Activated CD8-positive, alpha-beta T cell treated with anti-CD3 and anti-CD28 coated beads for 36 hours (primary cell): ENCODE measurements at regions not wholly inside any gene's neighbourhood (a gene's known extent, or its start where the extent isn't known, plus 50 kb on each side); places are given as distances from the start of the nearest gene placed in this dataset.

Experiments
- ATAC-seq: fragments of 200-7000 bp; cut with Tn5 transposase; one replicate; pipeline ENCODE4 v1.10.0; 2021; ENCODE audit warnings: mild to moderate bottlenecking, moderate library complexity
- CTCF ChIA-PET: fragments of 350-600 bp; sonication (Branson Sonifier 250); formaldehyde crosslinking; loops from one replicate; lab custom pipeline; 2021; ENCODE audit warnings: antibody characterized with exemption; lab: Charles Lee
- POLR2A ChIA-PET: fragments of 350-600 bp; sonication (Branson Sonifier 250); formaldehyde crosslinking; loops from one replicate; lab custom pipeline; 2021; ENCODE audit warnings: antibody characterized with exemption; lab: Charles Lee
- DNase-seq: peaks from one replicate; pipeline ENCODE4 v3.0.0-alpha.2; 2020
- H3K27ac Mint-ChIP-seq: one replicate; pipeline ENCODE4 v1.8.0; 2021; ENCODE audit warnings: mild to moderate bottlenecking, mixed read lengths
- H3K27me3 Mint-ChIP-seq: one replicate; pipeline ENCODE4 v1.8.0; 2021; ENCODE audit warnings: mixed read lengths
- H3K36me3 Mint-ChIP-seq: one replicate; pipeline ENCODE4 v1.8.0; 2021; ENCODE audit warnings: low read depth, mixed read lengths
- H3K4me1 Mint-ChIP-seq: one replicate; pipeline ENCODE4 v1.8.0; 2021; ENCODE audit warnings: low read depth, mixed read lengths
- H3K4me3 Mint-ChIP-seq: one replicate; pipeline ENCODE4 v1.8.0; 2021; ENCODE audit warnings: mild to moderate bottlenecking, moderate library complexity, mixed read lengths
- H3K9me3 Mint-ChIP-seq: one replicate; pipeline ENCODE4 v1.8.0; 2021; ENCODE audit warnings: mixed read lengths
- intact Hi-C: fragments of 100-400 bp; cut with micrococcal nuclease; formaldehyde crosslinking; loops from one replicate; pipeline ENCODE4 v1.10.0; 2022
- TF ChIP-seq, protein P1 (sequence below): fragments of 200-600 bp; IDR thresholded peaks from one replicate; pipeline ENCODE4 v1.8.0; 2022; ENCODE audit warnings: antibody characterized with exemption, mild to moderate bottlenecking

DNA sequence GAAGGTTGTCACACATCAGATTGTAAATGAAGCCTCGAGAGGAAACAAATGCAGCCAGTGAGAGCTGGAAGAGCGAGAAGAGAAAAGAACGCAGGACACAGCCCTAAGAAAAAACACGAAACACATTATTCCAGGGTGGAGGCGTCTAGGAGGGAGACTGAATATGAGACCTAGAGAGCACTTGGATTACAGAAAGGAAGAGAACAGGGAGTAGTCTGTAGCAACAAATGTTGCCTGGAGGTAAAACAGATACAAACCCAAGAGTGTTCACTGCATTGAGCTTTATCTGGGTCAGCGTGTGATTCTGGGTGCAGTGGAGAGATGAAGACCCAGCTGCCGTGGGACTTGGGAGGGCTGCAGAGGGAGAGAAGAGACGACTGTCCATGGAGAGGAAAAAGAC lies 50.1 kb upstream of the SETD7 start:
- H3K9me3 Mint-ChIP-seq: peaks cover 7% of the 10 kb centered on the region
- peak overlapping the region; percentile 80 for H3K27ac Mint-ChIP-seq
- peaks cover 10% of the 10 kb centered on the region for H3K4me1 Mint-ChIP-seq
- ATAC-seq (no peak), DNase-seq (no peak)
- ChIA-PET POLR2A (interaction anchor here (0.8 to 3.3 kb wide), 3 partner anchors 9 to 49 kb away, joined by 3 to 7 read pairs (median 4); no protein-coding TSS in a partner anchor), CTCF (interaction anchor here (1.2 to 5.8 kb wide), 4 partner anchors 13 to 51 kb away, joined by 3 to 112 read pairs (median 6); no protein-coding TSS in a partner anchor)
- TF ChIP-seq, protein P1, sequence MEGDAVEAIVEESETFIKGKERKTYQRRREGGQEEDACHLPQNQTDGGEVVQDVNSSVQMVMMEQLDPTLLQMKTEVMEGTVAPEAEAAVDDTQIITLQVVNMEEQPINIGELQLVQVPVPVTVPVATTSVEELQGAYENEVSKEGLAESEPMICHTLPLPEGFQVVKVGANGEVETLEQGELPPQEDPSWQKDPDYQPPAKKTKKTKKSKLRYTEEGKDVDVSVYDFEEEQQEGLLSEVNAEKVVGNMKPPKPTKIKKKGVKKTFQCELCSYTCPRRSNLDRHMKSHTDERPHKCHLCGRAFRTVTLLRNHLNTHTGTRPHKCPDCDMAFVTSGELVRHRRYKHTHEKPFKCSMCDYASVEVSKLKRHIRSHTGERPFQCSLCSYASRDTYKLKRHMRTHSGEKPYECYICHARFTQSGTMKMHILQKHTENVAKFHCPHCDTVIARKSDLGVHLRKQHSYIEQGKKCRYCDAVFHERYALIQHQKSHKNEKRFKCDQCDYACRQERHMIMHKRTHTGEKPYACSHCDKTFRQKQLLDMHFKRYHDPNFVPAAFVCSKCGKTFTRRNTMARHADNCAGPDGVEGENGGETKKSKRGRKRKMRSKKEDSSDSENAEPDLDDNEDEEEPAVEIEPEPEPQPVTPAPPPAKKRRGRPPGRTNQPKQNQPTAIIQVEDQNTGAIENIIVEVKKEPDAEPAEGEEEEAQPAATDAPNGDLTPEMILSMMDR: no peak
- peaks cover 5% of the 10 kb centered on the region for H3K36me3 Mint-ChIP-seq
- H3K4me3 Mint-ChIP-seq: peak overlapping the region; percentile 63
- H3K27me3 Mint-ChIP-seq: no peaks in the 10 kb centered on the region
- intact Hi-C loops: no loop called here
